ENCODE measurements at regions not wholly inside any gene's neighbourhood (a gene's known extent, or its start where the extent isn't known, plus 50 kb on each side); places are given as distances from the start of the nearest gene placed in this dataset.

GRCh38 chr5:67518227-67518626 lies 321.6 kb upstream of the CD180 start:
- no peak for TF ChIP-seq CTCF (IDR thresholded peaks at IDR 0.05; ENCODE audit: control insufficient read depth, insufficient read depth, low read depth, low read length, missing control alignments)
- no peak for DNase-seq (ENCODE audit: low read depth)
- H3K4me3 ChIP-seq (ENCODE audit: control insufficient read depth, low read depth, low read length), result no peak overlapping the region

- TF ChIP-seq CTCF (IDR thresholded peaks at IDR 0.05; ENCODE audit: control insufficient read depth, insufficient read depth, low read depth, low read length, missing control alignments), result no peak
- no peak overlapping the region for H3K4me3 ChIP-seq (ENCODE audit: control insufficient read depth, low read depth, low read length)
- no peak for DNase-seq (ENCODE audit: low read depth)
Observed at GRCh38 chr5:67516948-67517565, 320.5 kb upstream of the CD180 start.

GRCh38 chr5:67515762-67516161 lies 319.2 kb upstream of the CD180 start:
- TF ChIP-seq CTCF (IDR thresholded peaks at IDR 0.05; ENCODE audit: control insufficient read depth, insufficient read depth, low read depth, low read length, missing control alignments), result no peak
- H3K4me3 ChIP-seq (ENCODE audit: control insufficient read depth, low read depth, low read length), result no peak overlapping the region
- DNase-seq (ENCODE audit: low read depth), result no peak

GRCh38 chr5:67515020-67515689 lies 318.6 kb upstream of the CD180 start:
- no peak for DNase-seq (ENCODE audit: low read depth)
- H3K4me3 ChIP-seq (ENCODE audit: control insufficient read depth, low read depth, low read length), result no peak overlapping the region
- TF ChIP-seq CTCF (IDR thresholded peaks at IDR 0.05; ENCODE audit: control insufficient read depth, insufficient read depth, low read depth, low read length, missing control alignments), result no peak

- no peak overlapping the region for H3K4me3 ChIP-seq (ENCODE audit: control insufficient read depth, low read depth, low read length)
- no peak for DNase-seq (ENCODE audit: low read depth)
- TF ChIP-seq CTCF (IDR thresholded peaks at IDR 0.05; ENCODE audit: control insufficient read depth, insufficient read depth, low read depth, low read length, missing control alignments), result no peak
Observed at GRCh38 chr5:67512758-67513157, 316.2 kb upstream of the CD180 start.

GRCh38 chr5:67511911-67512310 lies 315.3 kb upstream of the CD180 start:
- H3K4me3 ChIP-seq (ENCODE audit: control insufficient read depth, low read depth, low read length), result no peak overlapping the region
- no peak for DNase-seq (ENCODE audit: low read depth)
- no peak for TF ChIP-seq CTCF (IDR thresholded peaks at IDR 0.05; ENCODE audit: control insufficient read depth, insufficient read depth, low read depth, low read length, missing control alignments)

All from AG09309 (cell line).